BE2C (cell line): ENCODE measurements at regions not wholly inside any gene's neighbourhood (a gene's known extent, or its start where the extent isn't known, plus 50 kb on each side); places are given as distances from the start of the nearest gene placed in this dataset.

Experiments
- DNase-seq: peaks from one replicate; pipeline ENCODE4 v3.0.0-alpha.2; 2020
- H3K27me3 ChIP-seq: fragments of 250-450 bp; sonication (Bioruptor Pico); 2 replicates; pipeline ENCODE4 v1.5.1; 2020; ENCODE audit warnings: mild to moderate bottlenecking
- H3K36me3 ChIP-seq: fragments of 250-450 bp; sonication (Bioruptor Pico); 2 replicates; pipeline ENCODE4 v1.5.1; 2020; ENCODE audit warnings: mild to moderate bottlenecking
- H3K4me1 ChIP-seq: fragments of 250-450 bp; sonication (Bioruptor Pico); 2 replicates; pipeline ENCODE4 v1.5.1; 2020
- H3K4me3 ChIP-seq: 2 replicates; pipeline ENCODE4 v1.5.1; 2011; ENCODE audit warnings: low read depth, low read length
- H3K9me3 ChIP-seq: fragments of 250-450 bp; sonication (Bioruptor Pico); 2 replicates; pipeline ENCODE4 v1.5.1; 2020
- TF ChIP-seq, protein P1 (sequence below): IDR thresholded peaks from 2 replicates; pipeline ENCODE4 v1.5.1; 2012; ENCODE audit warnings: mild to moderate bottlenecking, low read depth, low read length

DNA sequence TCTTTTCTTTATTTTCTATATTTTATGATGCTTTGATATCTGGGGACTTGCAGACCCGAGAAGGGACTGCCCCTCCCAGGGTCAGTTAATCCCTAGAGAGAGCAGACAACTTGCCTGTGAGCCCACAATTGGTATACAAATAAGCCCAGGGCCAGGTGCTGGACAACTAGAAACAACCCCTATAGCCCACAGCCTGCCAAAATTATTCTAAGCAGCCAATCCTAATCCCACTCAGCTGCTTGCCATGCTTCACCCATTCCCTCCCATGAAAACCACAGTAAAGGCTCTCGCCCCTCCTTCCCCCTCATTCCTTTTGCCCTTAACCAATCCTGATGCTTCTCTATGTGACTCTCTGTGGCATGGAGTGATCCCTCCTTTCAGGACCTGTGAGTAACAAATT, 380.7 kb downstream of the RBM43 start:
- DNase-seq = no peak
- Histone ChIP-seq H3K36me3 (no peaks in the 10 kb centered on the region), H3K4me1 (no peaks in the 10 kb centered on the region), H3K4me3 (no peak overlapping the region), H3K27me3 (no peaks in the 10 kb centered on the region), H3K9me3 (no peaks in the 10 kb centered on the region)
- TF ChIP-seq, protein P1, sequence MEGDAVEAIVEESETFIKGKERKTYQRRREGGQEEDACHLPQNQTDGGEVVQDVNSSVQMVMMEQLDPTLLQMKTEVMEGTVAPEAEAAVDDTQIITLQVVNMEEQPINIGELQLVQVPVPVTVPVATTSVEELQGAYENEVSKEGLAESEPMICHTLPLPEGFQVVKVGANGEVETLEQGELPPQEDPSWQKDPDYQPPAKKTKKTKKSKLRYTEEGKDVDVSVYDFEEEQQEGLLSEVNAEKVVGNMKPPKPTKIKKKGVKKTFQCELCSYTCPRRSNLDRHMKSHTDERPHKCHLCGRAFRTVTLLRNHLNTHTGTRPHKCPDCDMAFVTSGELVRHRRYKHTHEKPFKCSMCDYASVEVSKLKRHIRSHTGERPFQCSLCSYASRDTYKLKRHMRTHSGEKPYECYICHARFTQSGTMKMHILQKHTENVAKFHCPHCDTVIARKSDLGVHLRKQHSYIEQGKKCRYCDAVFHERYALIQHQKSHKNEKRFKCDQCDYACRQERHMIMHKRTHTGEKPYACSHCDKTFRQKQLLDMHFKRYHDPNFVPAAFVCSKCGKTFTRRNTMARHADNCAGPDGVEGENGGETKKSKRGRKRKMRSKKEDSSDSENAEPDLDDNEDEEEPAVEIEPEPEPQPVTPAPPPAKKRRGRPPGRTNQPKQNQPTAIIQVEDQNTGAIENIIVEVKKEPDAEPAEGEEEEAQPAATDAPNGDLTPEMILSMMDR = no peak

DNA sequence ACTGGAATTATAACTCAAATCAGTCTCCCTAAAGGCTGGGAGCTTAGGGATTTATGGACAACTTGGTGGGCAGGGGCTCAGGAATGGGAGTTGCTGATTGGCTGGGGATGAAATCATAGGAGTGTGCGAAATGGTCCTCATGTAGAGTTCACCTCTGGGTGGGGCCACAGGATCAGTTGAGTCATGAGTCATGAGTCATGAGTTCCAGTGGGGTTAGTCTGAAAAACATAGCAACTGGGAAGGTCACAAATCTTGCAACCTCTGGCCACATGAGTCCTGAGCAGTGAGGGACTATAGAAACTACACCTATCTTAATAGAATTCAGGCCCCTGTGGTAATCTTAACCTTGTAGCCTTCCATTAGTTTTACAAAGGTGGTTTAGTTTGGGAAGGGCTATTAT, 383.3 kb downstream of the RBM43 start:
- TF ChIP-seq, protein P1 = no peak
- no peaks in the 10 kb centered on the region for H3K36me3 ChIP-seq
- H3K9me3 ChIP-seq = no peaks in the 10 kb centered on the region
- H3K27me3 ChIP-seq = no peaks in the 10 kb centered on the region
- no peak overlapping the region for H3K4me3 ChIP-seq
- no peak for DNase-seq
- H3K4me1 ChIP-seq = no peaks in the 10 kb centered on the region; the same call in 1 of the 2 replicates

DNA sequence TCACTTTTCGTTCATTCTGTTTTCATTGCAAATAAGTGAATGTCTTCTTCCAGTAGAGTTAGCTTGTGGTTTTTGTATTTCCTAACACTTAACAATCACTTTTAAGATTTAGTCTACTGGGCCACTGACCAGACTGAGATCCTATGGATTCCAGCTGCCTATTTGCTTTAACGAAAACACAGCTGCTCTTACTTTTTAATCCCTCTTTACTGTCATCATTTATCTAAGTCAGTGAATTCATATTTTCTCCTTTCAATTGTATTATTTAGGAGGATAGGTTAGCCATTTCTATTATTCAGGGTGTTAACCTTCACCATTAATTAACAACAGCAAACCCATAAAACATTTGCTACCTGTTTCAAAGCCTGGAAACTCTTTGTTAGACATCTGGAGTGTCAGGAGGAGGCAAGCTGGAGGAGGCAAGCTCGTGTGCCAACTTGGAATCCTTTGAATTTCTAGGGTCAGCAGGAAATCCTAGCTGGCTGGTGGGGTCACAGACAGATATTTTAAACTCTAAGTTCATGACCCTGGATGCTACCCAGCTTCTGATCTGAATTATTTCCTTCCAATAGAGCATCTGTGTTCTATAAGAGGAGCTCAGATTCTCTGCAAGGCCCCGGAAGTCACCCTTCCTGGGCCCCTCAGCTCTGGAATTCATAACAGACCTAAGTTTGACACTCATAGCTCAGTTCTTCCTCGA, 385.3 kb downstream of the RBM43 start:
- TF ChIP-seq, protein P1 = no peak
- no peaks in the 10 kb centered on the region for H3K36me3 ChIP-seq

DNA sequence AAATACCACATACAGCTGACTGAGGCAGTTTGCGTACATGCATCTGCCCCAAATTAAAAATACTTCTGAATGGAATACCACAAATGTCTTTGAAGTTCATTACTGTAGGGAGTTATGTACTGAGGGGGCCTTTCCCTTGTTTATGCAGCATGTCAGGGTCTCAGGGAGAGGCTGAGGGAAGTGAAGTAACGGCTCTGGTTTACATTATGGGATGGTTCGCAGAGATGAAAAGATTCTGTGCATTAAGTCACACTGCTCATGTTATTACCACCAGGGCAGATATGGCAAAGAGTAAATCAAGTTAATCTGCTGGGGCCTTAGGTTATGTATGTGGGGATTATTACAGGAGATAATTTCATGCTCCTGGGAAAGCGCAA, 385.9 kb upstream of the RND3 start:
- H3K36me3 ChIP-seq = no peaks in the 10 kb centered on the region
- no peaks in the 10 kb centered on the region; the same call in 1 of the 2 replicates for H3K4me1 ChIP-seq
- no peak overlapping the region for H3K4me3 ChIP-seq
- DNase-seq = peak; percentile 7
- no peaks in the 10 kb centered on the region for H3K27me3 ChIP-seq
- TF ChIP-seq, protein P1 = no peak
- H3K9me3 ChIP-seq = no peaks in the 10 kb centered on the region

More for the DNA sequence above, 385.3 kb downstream of the RBM43 start:
- Histone ChIP-seq H3K9me3 (no peaks in the 10 kb centered on the region), H3K27me3 (no peaks in the 10 kb centered on the region), H3K4me3 (no peak overlapping the region), H3K4me1 (no peaks in the 10 kb centered on the region; the same call in 1 of the 2 replicates)
- no peak for DNase-seq

DNA sequence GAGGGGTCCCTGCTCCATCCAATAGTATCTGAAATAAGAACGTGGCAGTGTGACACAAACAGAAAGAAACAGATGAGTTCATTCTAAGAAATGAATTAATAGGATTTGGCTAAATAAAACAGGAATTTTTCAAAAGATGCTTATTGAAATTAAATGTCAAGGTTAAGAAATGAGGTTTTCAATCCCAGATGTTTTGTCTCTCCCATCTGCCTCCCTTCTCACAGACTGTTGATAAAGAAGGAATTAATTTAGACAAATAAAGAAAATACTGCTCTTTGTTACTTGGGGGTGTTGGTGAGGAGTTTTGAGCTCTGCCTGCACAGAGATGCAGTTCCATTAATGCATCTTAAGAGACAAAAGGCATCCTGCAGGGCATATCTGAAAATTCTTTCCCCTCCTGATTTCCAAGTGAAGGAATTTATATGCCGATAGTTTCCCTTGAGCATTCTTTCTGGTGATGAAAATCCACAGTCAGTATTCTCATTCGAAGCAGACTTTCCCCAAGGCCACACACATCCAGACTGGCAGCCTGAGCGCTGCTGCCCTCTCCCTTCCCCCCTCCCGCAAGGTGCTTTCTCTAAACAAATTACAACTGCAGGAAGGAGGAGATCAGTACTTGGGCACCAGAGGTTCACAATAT, 385.4 kb upstream of the RND3 start:
- H3K36me3 ChIP-seq = no peaks in the 10 kb centered on the region
- H3K9me3 ChIP-seq = no peaks in the 10 kb centered on the region
- no peak overlapping the region for H3K4me3 ChIP-seq
- TF ChIP-seq, protein P1 = no peak
- H3K4me1 ChIP-seq = no peaks in the 10 kb centered on the region; the same call in 1 of the 2 replicates
- H3K27me3 ChIP-seq = no peaks in the 10 kb centered on the region
- DNase-seq = peak; percentile 11

DNA sequence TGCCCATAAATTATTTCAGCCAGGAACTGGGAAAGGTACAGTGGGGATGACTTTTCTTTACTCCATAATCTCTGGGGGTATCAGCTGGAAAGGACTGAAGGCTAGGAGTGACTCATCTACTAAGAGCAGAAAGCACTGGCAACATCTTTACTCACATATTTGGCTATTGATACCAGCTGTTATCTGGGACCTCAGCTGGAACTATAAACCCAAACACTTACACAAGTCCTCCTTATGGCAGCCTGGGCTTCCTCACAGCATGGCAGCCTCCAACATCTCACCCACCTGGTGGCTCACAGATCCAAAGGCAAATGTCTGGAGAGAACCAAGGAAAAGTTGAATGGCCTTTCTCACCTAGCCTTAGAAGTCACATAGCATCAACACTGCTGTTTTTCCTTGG, 379.0 kb upstream of the RND3 start:
- TF ChIP-seq, protein P1 = no peak
- DNase-seq = no peak

More for the DNA sequence above, 379.0 kb upstream of the RND3 start:
- Histone ChIP-seq H3K9me3 (no peaks in the 10 kb centered on the region), H3K4me1 (no peaks in the 10 kb centered on the region), H3K4me3 (no peak overlapping the region), H3K36me3 (no peaks in the 10 kb centered on the region), H3K27me3 (no peaks in the 10 kb centered on the region)
